ENCODE measurements at regions not wholly inside any gene's neighbourhood (a gene's known extent, or its start where the extent isn't known, plus 50 kb on each side); places are given as distances from the start of the nearest gene placed in this dataset.

DNA sequence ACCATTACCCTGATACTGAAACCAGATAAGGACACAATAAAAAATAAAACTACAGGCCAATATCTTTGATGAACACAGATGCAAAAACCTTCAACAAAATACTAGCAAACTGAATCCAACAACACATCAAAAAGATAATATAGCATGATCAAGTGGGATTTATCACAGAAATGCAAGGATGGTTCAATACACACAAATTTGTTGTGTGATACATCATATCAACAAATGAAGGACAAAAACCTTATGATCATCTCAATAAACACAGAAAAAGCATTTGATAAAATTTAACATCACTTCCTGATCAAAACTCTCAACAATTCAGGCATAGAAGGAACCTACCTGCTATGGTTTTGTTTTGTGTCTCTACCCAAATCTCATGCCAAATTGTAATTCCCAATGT, 74.3 kb upstream of the VANGL1 start:
- no peaks in the 10 kb centered on the region for H3K79me1 ChIP-seq (ENCODE audit: low read depth in 1 of 2, low read length in 2 of 2)
- ATAC-seq (ENCODE audit: low read depth) (no peak), DNase-seq (no peak)
- H4K5ac ChIP-seq (ENCODE audit: low read depth, low read length), result no peak overlapping the region
- no peak overlapping the region for H2AFZ ChIP-seq (replicated peaks; ENCODE audit: low read length, poor library complexity)
- H3K23ac ChIP-seq (ENCODE audit: low read depth, low read length), result no peak overlapping the region
- dilution Hi-C loops (cut with HindIII; ENCODE audit: low sequenced_read_pairs, unreplicated experiment), result no loop called here
- H3K4me2 ChIP-seq (ENCODE audit: low read depth, low read length), result no peak overlapping the region
- no peaks in the 10 kb centered on the region for H3K4me1 ChIP-seq (ENCODE audit: control insufficient read depth, insufficient read depth, low read length)
- no TSS peak for BruUV-seq (replicated peaks)
- in situ Hi-C loops (cut with MboI; ENCODE audit: low sequenced_read_pairs), result no loop called here
- no peak overlapping the region for H4K91ac ChIP-seq (ENCODE audit: insufficient read depth, low read depth, low read length)
- no peak overlapping the region for H3K9ac ChIP-seq (ENCODE audit: low read depth, low read length)
- no peaks in the 10 kb centered on the region for H3K9me1 ChIP-seq (ENCODE audit: insufficient read depth, low read length)
- intact Hi-C loops (cut with micrococcal nuclease), result no loop called here
- no peak overlapping the region for H2AK5ac ChIP-seq (ENCODE audit: low read depth, low read length)
- H3K56ac ChIP-seq (ENCODE audit: extremely low read depth, insufficient read depth, low read length), result no peak overlapping the region
- no peak overlapping the region for H3K27ac ChIP-seq (ENCODE audit: insufficient read depth, low read length)
- no peak overlapping the region for H3K14ac ChIP-seq (replicated peaks; ENCODE audit: low read depth, low read length)
- H3K9me3 ChIP-seq (ENCODE audit: control insufficient read depth, insufficient read depth, low read length), result peaks cover 5% of the 10 kb centered on the region; the same call in 1 of the 2 replicates
- ChIA-PET POLR2A (ENCODE audit: unreplicated experiment) (no interaction called here), CTCF (no interaction called here)
- no peak overlapping the region for H2AK9ac ChIP-seq (replicated peaks; ENCODE audit: low read depth, low read length, poor library complexity)
- H4K20me1 ChIP-seq (ENCODE audit: insufficient read depth, low read length), result no peaks in the 10 kb centered on the region
- H3K18ac ChIP-seq (ENCODE audit: low read depth, low read length), result no peak overlapping the region
- H3K4ac ChIP-seq (ENCODE audit: low read depth, low read length), result no peak overlapping the region
- H2BK15ac ChIP-seq (ENCODE audit: low read depth, low read length), result no peak overlapping the region
- peaks cover 15% of the 10 kb centered on the region for H3K27me3 ChIP-seq (ENCODE audit: control insufficient read depth, insufficient read depth, low read length)
- TF ChIP-seq CEBPB (IDR thresholded peaks at IDR 0.05; ENCODE audit: low read depth, low read length), result no peak
- no peak for TF ChIP-seq RFX5 (IDR thresholded peaks at IDR 0.05; ENCODE audit: low read depth, low read length)
- TF ChIP-seq RAD21 (IDR thresholded peaks at IDR 0.05; ENCODE audit: low read length), result no peak
- H3K4me3 ChIP-seq (ENCODE audit: insufficient read depth, low read depth, low read length), result no peak overlapping the region
- H2BK5ac ChIP-seq (ENCODE audit: low read depth, low read length, poor library complexity, severe bottlenecking), result no peak overlapping the region
- no peak overlapping the region for H4K8ac ChIP-seq (ENCODE audit: low read depth in 2 of 2, low read length in 2 of 2)
- H2BK120ac ChIP-seq (ENCODE audit: low read depth, low read length), result no peak overlapping the region
- H2BK20ac ChIP-seq (ENCODE audit: low read depth, low read length), result no peak overlapping the region
- no peaks in the 10 kb centered on the region for H3K36me3 ChIP-seq (ENCODE audit: control insufficient read depth, insufficient read depth, low read length)

All from IMR-90 (cell line).